HCT116 (cell line): ENCODE measurements at regions not wholly inside any gene's neighbourhood (a gene's known extent, or its start where the extent isn't known, plus 50 kb on each side); places are given as distances from the start of the nearest gene placed in this dataset.

Experiments used
- CEBPB ChIP-seq: IDR thresholded peaks from 2 replicates; pipeline ENCODE4 v1.6.1; 2012; ENCODE audit warnings: low read depth
- EZH2 ChIP-seq: fragments of 200-600 bp; sonication (generic); IDR thresholded peaks from 2 replicates; pipeline ENCODE4 v1.6.1; 2017; ENCODE audit warnings: antibody characterized with exemption, mixed run types
- JUND ChIP-seq: IDR thresholded peaks from 2 replicates; pipeline ENCODE4 v1.6.1; 2012
- MAX ChIP-seq: IDR thresholded peaks from 2 replicates; pipeline ENCODE4 v1.6.1; 2012
- POLR2A ChIP-seq: IDR thresholded peaks from 2 replicates; pipeline ENCODE4 v1.7.0; 2011; ENCODE audit warnings: borderline replicate concordance; ENCODE audit not compliant: insufficient read depth, insufficient read length; ENCODE audit errors: extremely low read depth
- POLR2AphosphoS5 ChIP-seq: IDR thresholded peaks from 2 replicates; pipeline ENCODE4 v1.6.1; 2011; ENCODE audit warnings: mild to moderate bottlenecking, low read depth, low read length, moderate library complexity
- RAD21 ChIP-seq: IDR thresholded peaks from 2 replicates; pipeline ENCODE4 v1.6.1; 2012; ENCODE audit warnings: low read depth, mild to moderate bottlenecking
- REST ChIP-seq: IDR thresholded peaks from 2 replicates; pipeline ENCODE4 v1.6.1; 2012; ENCODE audit warnings: low read depth
- SIN3A ChIP-seq: IDR thresholded peaks from 2 replicates; pipeline ENCODE4 v1.6.1; 2012; ENCODE audit warnings: low read depth
- TCF7L2 ChIP-seq: IDR thresholded peaks from 2 replicates; pipeline ENCODE4 v1.7.0; 2011; ENCODE audit warnings: borderline replicate concordance, inconsistent platforms; ENCODE audit not compliant: insufficient read depth, insufficient read length; ENCODE audit errors: extremely low read depth
- YY1 ChIP-seq: IDR thresholded peaks from 2 replicates; pipeline ENCODE4 v1.6.1; 2011; ENCODE audit warnings: low read length, low read depth, moderate library complexity, mild to moderate bottlenecking; ENCODE audit not compliant: insufficient replicate concordance; ENCODE audit errors: extremely low read depth
- ZNF274 ChIP-seq: fragments of 200-500 bp; sonication (Bioruptor generic); IDR thresholded peaks from 2 replicates; pipeline ENCODE4 v1.6.1; 2014; ENCODE audit warnings: mild to moderate bottlenecking, low read depth, low read length, inconsistent platforms
- TF ChIP-seq, protein P1 (sequence below), 3 experiments: fragments of 200-600 bp in 1 of 3; sonication (generic) in 1 of 3; IDR thresholded peaks in 2 of 3; conservative IDR thresholded peaks in 1 of 3; 2 replicates each; pipeline ENCODE4 v1.5.1; 2012 to 2017; ENCODE audit warnings: low read depth in 2 of 3, low read length in 2 of 3, antibody characterized with exemption in 1 of 3, borderline replicate concordance in 1 of 3, control low read depth in 1 of 3, mild to moderate bottlenecking in 1 of 3, mixed read lengths in 1 of 3, mixed run types in 1 of 3, moderate library complexity in 1 of 3; ENCODE audit not compliant: insufficient read depth in 1 of 3

DNA sequence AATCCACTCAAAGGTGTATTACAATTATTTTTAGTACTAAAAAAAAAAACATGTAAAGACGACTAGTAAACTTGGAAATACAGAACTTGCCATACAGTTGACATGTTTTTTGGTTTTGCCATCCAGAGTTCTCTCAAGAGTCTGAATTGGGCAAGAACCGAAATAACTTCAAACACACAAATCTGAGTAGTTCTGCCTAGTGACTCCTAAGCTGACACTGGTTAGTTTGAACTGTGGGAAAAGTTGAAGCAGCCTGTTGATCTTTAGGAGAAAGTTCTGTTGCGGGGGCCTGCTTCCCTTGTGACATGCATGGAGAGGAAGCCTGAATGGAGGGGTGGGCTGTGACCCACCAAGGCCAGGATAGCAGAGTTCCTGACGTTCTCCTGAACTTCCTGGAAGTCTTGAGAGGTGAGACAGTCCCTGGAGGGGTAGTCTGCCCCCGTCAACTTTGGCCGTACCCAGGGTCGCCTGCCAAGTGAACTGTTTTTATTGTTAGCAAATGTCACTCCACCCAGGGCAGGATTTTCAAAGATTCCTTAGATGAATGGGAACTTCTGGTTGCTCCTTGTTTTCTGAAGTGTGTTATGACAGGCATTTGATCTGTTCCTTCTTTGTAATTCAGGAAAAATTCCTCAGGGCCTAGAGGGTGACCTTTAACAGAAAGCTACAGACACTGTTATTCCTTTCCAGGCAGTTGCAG is 85.6 kb upstream of the SPTBN1 start:
- no peak for TF ChIP-seq POLR2A
- TF ChIP-seq, protein P1, sequence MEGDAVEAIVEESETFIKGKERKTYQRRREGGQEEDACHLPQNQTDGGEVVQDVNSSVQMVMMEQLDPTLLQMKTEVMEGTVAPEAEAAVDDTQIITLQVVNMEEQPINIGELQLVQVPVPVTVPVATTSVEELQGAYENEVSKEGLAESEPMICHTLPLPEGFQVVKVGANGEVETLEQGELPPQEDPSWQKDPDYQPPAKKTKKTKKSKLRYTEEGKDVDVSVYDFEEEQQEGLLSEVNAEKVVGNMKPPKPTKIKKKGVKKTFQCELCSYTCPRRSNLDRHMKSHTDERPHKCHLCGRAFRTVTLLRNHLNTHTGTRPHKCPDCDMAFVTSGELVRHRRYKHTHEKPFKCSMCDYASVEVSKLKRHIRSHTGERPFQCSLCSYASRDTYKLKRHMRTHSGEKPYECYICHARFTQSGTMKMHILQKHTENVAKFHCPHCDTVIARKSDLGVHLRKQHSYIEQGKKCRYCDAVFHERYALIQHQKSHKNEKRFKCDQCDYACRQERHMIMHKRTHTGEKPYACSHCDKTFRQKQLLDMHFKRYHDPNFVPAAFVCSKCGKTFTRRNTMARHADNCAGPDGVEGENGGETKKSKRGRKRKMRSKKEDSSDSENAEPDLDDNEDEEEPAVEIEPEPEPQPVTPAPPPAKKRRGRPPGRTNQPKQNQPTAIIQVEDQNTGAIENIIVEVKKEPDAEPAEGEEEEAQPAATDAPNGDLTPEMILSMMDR (IDR thresholded peaks at IDR 0.05 in 2 of 3, conservative IDR thresholded peaks at IDR 0.05 in 1 of 3; ENCODE audit: borderline replicate concordance in 1 of 3, insufficient read depth in 1 of 3, low read depth in 2 of 3, low read length in 2 of 3), result no peak
- TF ChIP-seq MAX, result no peak
- no peak for TF ChIP-seq TCF7L2
- TF ChIP-seq JUND, result no peak
- no peak for TF ChIP-seq POLR2AphosphoS5
- no peak for TF ChIP-seq YY1
- TF ChIP-seq ZNF274, result no peak
- TF ChIP-seq REST, result no peak
- no peak for TF ChIP-seq EZH2
- TF ChIP-seq SIN3A, result no peak
- TF ChIP-seq RAD21, result no peak
- no peak for TF ChIP-seq CEBPB
